Amniotic epithelial cell (primary cell): ENCODE measurements at regions not wholly inside any gene's neighbourhood (a gene's known extent, or its start where the extent isn't known, plus 50 kb on each side); places are given as distances from the start of the nearest gene placed in this dataset.
"Not testable (repeated sequence)": the region's sequence is repeated elsewhere in the genome, so short reads cannot be mapped to it uniquely, and the experiment has no call there.

Experiments
- DNase-seq: peaks from one replicate; pipeline ENCODE4 v3.0.0-alpha.2; 2010; ENCODE audit warnings: low read depth

GRCh38 chr4:107772269-107772668 lies 52.2 kb upstream of the PAPSS1 start:
- DNase-seq: not testable (repeated sequence)

- peak; percentile 57 for DNase-seq
These were observed 50.1 kb upstream of the SGMS2 start for GRCh38 chr4:107774681-107775080.
